Activated naive CD8-positive, alpha-beta T cell treated with anti-CD3 and anti-CD28 coated beads, Interleukin-2, amount 50 U/mL, for 24 hours (primary cell): ENCODE measurements at regions not wholly inside any gene's neighbourhood (a gene's known extent, or its start where the extent isn't known, plus 50 kb on each side); places are given as distances from the start of the nearest gene placed in this dataset.
"Not testable (repeated sequence)": the region's sequence is repeated elsewhere in the genome, so short reads cannot be mapped to it uniquely, and the experiment has no call there.

ENCODE experiments used
- ATAC-seq: fragments of 150-1000 bp; cut with Tn5 transposase; one replicate; pipeline ENCODE4 v1.10.0; 2021
- DNase-seq: peaks from one replicate; pipeline ENCODE4 v3.0.0; 2021
- H3K27ac Mint-ChIP-seq: one replicate; pipeline ENCODE4 v1.8.0; 2021; ENCODE audit warnings: mild to moderate bottlenecking, mixed read lengths
- H3K27me3 Mint-ChIP-seq: one replicate; pipeline ENCODE4 v1.8.0; 2021; ENCODE audit warnings: mixed read lengths
- H3K36me3 Mint-ChIP-seq: one replicate; pipeline ENCODE4 v1.8.0; 2021; ENCODE audit warnings: low read depth, mixed read lengths
- H3K4me1 Mint-ChIP-seq: one replicate; pipeline ENCODE4 v1.8.0; 2021; ENCODE audit warnings: mixed read lengths
- H3K4me3 Mint-ChIP-seq: one replicate; pipeline ENCODE4 v1.8.0; 2021; ENCODE audit warnings: mild to moderate bottlenecking, moderate library complexity, mixed read lengths
- H3K9me3 Mint-ChIP-seq: one replicate; pipeline ENCODE4 v1.8.0; 2021; ENCODE audit warnings: mixed read lengths

- ATAC-seq (no peak), DNase-seq (no peak)
- no peak overlapping the region for H3K27ac Mint-ChIP-seq
- H3K4me3 Mint-ChIP-seq = no peak overlapping the region
- peaks cover 15% of the 10 kb centered on the region for H3K27me3 Mint-ChIP-seq
- peaks cover 3% of the 10 kb centered on the region for H3K9me3 Mint-ChIP-seq
- no peaks in the 10 kb centered on the region for H3K4me1 Mint-ChIP-seq
- H3K36me3 Mint-ChIP-seq = no peaks in the 10 kb centered on the region
Measured at GRCh38 chr13:78540058-78540457, 63.3 kb downstream of the POU4F1 start.

- H3K9me3 Mint-ChIP-seq, ATAC-seq, H3K27ac Mint-ChIP-seq: not testable (repeated sequence)
Measured at GRCh38 chr13:78526044-78526443, 77.3 kb downstream of the POU4F1 start.

GRCh38 chr13:78524936-78525335 lies 78.4 kb downstream of the POU4F1 start:
- no peak for DNase-seq
- Mint-ChIP-seq H3K4me1 (no peaks in the 10 kb centered on the region), H3K27me3 (peaks cover 3% of the 10 kb centered on the region), H3K4me3 (no peak overlapping the region), H3K36me3 (no peaks in the 10 kb centered on the region), H3K27ac (no peak overlapping the region), H3K9me3 (peaks cover 8% of the 10 kb centered on the region)
- ATAC-seq = no peak

More at GRCh38 chr13:78526044-78526443, 77.3 kb downstream of the POU4F1 start:
- not testable (repeated sequence) for H3K4me1 Mint-ChIP-seq, DNase-seq, H3K27me3 Mint-ChIP-seq, H3K4me3 Mint-ChIP-seq, H3K36me3 Mint-ChIP-seq

- Mint-ChIP-seq H3K27ac (no peak overlapping the region), H3K27me3 (peaks cover 2% of the 10 kb centered on the region), H3K4me3 (no peak overlapping the region), H3K36me3 (no peaks in the 10 kb centered on the region), H3K4me1 (no peaks in the 10 kb centered on the region), H3K9me3 (peaks cover 8% of the 10 kb centered on the region)
- ATAC-seq (no peak), DNase-seq (no peak)
Measured at GRCh38 chr13:78521091-78521490, 82.3 kb downstream of the POU4F1 start.

- Mint-ChIP-seq H3K9me3 (peaks cover 4% of the 10 kb centered on the region), H3K36me3 (no peaks in the 10 kb centered on the region), H3K27me3 (peaks cover 2% of the 10 kb centered on the region), H3K4me3 (no peak overlapping the region), H3K4me1 (no peaks in the 10 kb centered on the region), H3K27ac (no peak overlapping the region)
- DNase-seq = no peak
- no peak for ATAC-seq
Measured at GRCh38 chr13:78520425-78520824, 82.9 kb downstream of the POU4F1 start.

GRCh38 chr13:78518482-78518881 lies 84.9 kb downstream of the POU4F1 start:
- H3K4me1 Mint-ChIP-seq, H3K27me3 Mint-ChIP-seq, ATAC-seq, H3K36me3 Mint-ChIP-seq, H3K9me3 Mint-ChIP-seq, H3K27ac Mint-ChIP-seq, H3K4me3 Mint-ChIP-seq, DNase-seq: not testable (repeated sequence)

GRCh38 chr13:78499802-78500201 lies 103.5 kb downstream of the POU4F1 start:
- Mint-ChIP-seq H3K4me3 (no peak overlapping the region), H3K9me3 (peaks cover 5% of the 10 kb centered on the region), H3K27ac (no peak overlapping the region), H3K36me3 (no peaks in the 10 kb centered on the region), H3K4me1 (no peaks in the 10 kb centered on the region), H3K27me3 (peaks cover 2% of the 10 kb centered on the region)
- ATAC-seq (no peak), DNase-seq (no peak)

GRCh38 chr13:78497702-78498355 lies 105.5 kb downstream of the POU4F1 start:
- H3K27ac Mint-ChIP-seq = no peak overlapping the region
- H3K4me3 Mint-ChIP-seq = no peak overlapping the region
- peaks cover 6% of the 10 kb centered on the region for H3K9me3 Mint-ChIP-seq
- peaks cover 2% of the 10 kb centered on the region for H3K27me3 Mint-ChIP-seq
- no peaks in the 10 kb centered on the region for H3K36me3 Mint-ChIP-seq
- DNase-seq = no peak
- ATAC-seq = no peak
- no peaks in the 10 kb centered on the region for H3K4me1 Mint-ChIP-seq

- Mint-ChIP-seq H3K9me3 (peaks cover 15% of the 10 kb centered on the region), H3K36me3 (no peaks in the 10 kb centered on the region), H3K4me3 (no peak overlapping the region), H3K4me1 (no peaks in the 10 kb centered on the region), H3K27me3 (no peaks in the 10 kb centered on the region), H3K27ac (no peak overlapping the region)
- DNase-seq (no peak), ATAC-seq (no peak)
Measured at GRCh38 chr13:78491978-78492377, 111.4 kb downstream of the POU4F1 start.

- not testable (repeated sequence) for H3K27me3 Mint-ChIP-seq, H3K27ac Mint-ChIP-seq, H3K36me3 Mint-ChIP-seq, H3K4me3 Mint-ChIP-seq, H3K4me1 Mint-ChIP-seq, DNase-seq, ATAC-seq
- peaks cover 15% of the 10 kb centered on the region for H3K9me3 Mint-ChIP-seq
Measured at GRCh38 chr13:78490225-78490624, 113.1 kb downstream of the POU4F1 start.

- ATAC-seq (no peak), DNase-seq (no peak)
- no peak overlapping the region for H3K27ac Mint-ChIP-seq
- H3K4me3 Mint-ChIP-seq = no peak overlapping the region
- peaks cover 13% of the 10 kb centered on the region for H3K9me3 Mint-ChIP-seq
- no peaks in the 10 kb centered on the region for H3K36me3 Mint-ChIP-seq
- no peaks in the 10 kb centered on the region for H3K27me3 Mint-ChIP-seq
- H3K4me1 Mint-ChIP-seq = no peaks in the 10 kb centered on the region
Measured at GRCh38 chr13:78487707-78488106, 115.6 kb downstream of the POU4F1 start.

GRCh38 chr13:78485803-78486202 lies 117.5 kb downstream of the POU4F1 start:
- Mint-ChIP-seq H3K27me3 (no peaks in the 10 kb centered on the region), H3K4me3 (no peak overlapping the region), H3K36me3 (no peaks in the 10 kb centered on the region), H3K4me1 (no peaks in the 10 kb centered on the region), H3K27ac (no peak overlapping the region), H3K9me3 (no peaks in the 10 kb centered on the region)
- ATAC-seq (no peak), DNase-seq (no peak)

GRCh38 chr13:78478183-78478582 lies 125.2 kb downstream of the POU4F1 start:
- no peaks in the 10 kb centered on the region for H3K36me3 Mint-ChIP-seq
- no peak for ATAC-seq
- H3K9me3 Mint-ChIP-seq = no peaks in the 10 kb centered on the region
- no peak overlapping the region for H3K4me3 Mint-ChIP-seq
- no peak overlapping the region for H3K27ac Mint-ChIP-seq
- H3K27me3 Mint-ChIP-seq = peaks cover 3% of the 10 kb centered on the region
- no peaks in the 10 kb centered on the region for H3K4me1 Mint-ChIP-seq
- DNase-seq = no peak

GRCh38 chr13:78476910-78477309 lies 126.4 kb downstream of the POU4F1 start:
- ATAC-seq (no peak), DNase-seq (no peak)
- Mint-ChIP-seq H3K4me1 (no peaks in the 10 kb centered on the region), H3K9me3 (no peaks in the 10 kb centered on the region), H3K36me3 (no peaks in the 10 kb centered on the region), H3K27me3 (peaks cover 3% of the 10 kb centered on the region), H3K27ac (no peak overlapping the region), H3K4me3 (no peak overlapping the region)

- H3K27me3 Mint-ChIP-seq = peaks cover 6% of the 10 kb centered on the region
- ATAC-seq (no peak), DNase-seq (no peak)
- no peak overlapping the region for H3K4me3 Mint-ChIP-seq
- H3K27ac Mint-ChIP-seq = no peak overlapping the region
- H3K36me3 Mint-ChIP-seq = no peaks in the 10 kb centered on the region
- H3K9me3 Mint-ChIP-seq = no peaks in the 10 kb centered on the region
- no peaks in the 10 kb centered on the region for H3K4me1 Mint-ChIP-seq
Measured at GRCh38 chr13:78468621-78469020, 134.7 kb downstream of the POU4F1 start.

- Mint-ChIP-seq H3K27ac (no peak overlapping the region), H3K36me3 (no peaks in the 10 kb centered on the region)
Measured at GRCh38 chr13:78465250-78465649, 138.1 kb downstream of the POU4F1 start.

More at GRCh38 chr13:78465250-78465649, 138.1 kb downstream of the POU4F1 start:
- no peaks in the 10 kb centered on the region for H3K9me3 Mint-ChIP-seq
- H3K4me1 Mint-ChIP-seq = no peaks in the 10 kb centered on the region
- H3K4me3 Mint-ChIP-seq = no peak overlapping the region
- H3K27me3 Mint-ChIP-seq = peaks cover 3% of the 10 kb centered on the region
- ATAC-seq (no peak), DNase-seq (no peak)
